ENCODE measurements at regions not wholly inside any gene's neighbourhood (a gene's known extent, or its start where the extent isn't known, plus 50 kb on each side); places are given as distances from the start of the nearest gene placed in this dataset.

- TF ChIP-seq EZH2 (optimal IDR thresholded peaks at IDR 0.05; ENCODE audit: low read depth, low read length) (no peak), CTCF (IDR thresholded peaks at IDR 0.05; ENCODE audit: low read length) (no peak)
Observed at GRCh38 chr5:82692826-82693225, 384.4 kb downstream of the TMEM167A start.

Data from MM.1S (cell line).